Fibroblast of mammary gland (primary cell): ENCODE measurements at regions not wholly inside any gene's neighbourhood (a gene's known extent, or its start where the extent isn't known, plus 50 kb on each side); places are given as distances from the start of the nearest gene placed in this dataset.

Source experiments
- DNase-seq: peaks from one replicate; pipeline ENCODE4 v3.0.0-alpha.2; 2010; ENCODE audit warnings: low read depth
- H3K4me3 ChIP-seq: 2 replicates; pipeline ENCODE4 v1.5.1; 2011; ENCODE audit warnings: low read depth, mild to moderate bottlenecking, low read length, moderate library complexity; ENCODE audit not compliant: control insufficient read depth
- TF ChIP-seq, protein P1 (sequence below): conservative IDR thresholded peaks from 2 replicates; pipeline ENCODE4 v1.5.1; 2011; ENCODE audit warnings: low read depth, low read length, inconsistent platforms; ENCODE audit not compliant: control insufficient read depth, insufficient read depth

DNA sequence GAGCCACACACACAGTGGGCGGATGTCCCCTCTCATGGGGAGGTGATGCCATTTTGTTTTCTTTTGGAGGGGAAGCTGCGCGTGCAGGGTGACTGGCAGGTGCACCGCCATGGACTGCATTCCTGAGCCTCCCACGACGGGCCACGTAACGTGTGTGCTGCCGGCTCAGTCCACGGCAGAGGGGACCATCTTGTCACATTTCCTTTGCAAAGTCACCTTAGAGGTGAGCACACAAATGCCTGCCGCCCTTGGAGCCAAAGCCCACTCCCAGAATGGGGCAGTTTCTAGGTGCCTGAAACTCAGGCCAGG is 262.5 kb downstream of the CTTN start:
- no peak for DNase-seq
- no peak overlapping the region for H3K4me3 ChIP-seq
- TF ChIP-seq, protein P1, sequence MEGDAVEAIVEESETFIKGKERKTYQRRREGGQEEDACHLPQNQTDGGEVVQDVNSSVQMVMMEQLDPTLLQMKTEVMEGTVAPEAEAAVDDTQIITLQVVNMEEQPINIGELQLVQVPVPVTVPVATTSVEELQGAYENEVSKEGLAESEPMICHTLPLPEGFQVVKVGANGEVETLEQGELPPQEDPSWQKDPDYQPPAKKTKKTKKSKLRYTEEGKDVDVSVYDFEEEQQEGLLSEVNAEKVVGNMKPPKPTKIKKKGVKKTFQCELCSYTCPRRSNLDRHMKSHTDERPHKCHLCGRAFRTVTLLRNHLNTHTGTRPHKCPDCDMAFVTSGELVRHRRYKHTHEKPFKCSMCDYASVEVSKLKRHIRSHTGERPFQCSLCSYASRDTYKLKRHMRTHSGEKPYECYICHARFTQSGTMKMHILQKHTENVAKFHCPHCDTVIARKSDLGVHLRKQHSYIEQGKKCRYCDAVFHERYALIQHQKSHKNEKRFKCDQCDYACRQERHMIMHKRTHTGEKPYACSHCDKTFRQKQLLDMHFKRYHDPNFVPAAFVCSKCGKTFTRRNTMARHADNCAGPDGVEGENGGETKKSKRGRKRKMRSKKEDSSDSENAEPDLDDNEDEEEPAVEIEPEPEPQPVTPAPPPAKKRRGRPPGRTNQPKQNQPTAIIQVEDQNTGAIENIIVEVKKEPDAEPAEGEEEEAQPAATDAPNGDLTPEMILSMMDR: no peak

DNA sequence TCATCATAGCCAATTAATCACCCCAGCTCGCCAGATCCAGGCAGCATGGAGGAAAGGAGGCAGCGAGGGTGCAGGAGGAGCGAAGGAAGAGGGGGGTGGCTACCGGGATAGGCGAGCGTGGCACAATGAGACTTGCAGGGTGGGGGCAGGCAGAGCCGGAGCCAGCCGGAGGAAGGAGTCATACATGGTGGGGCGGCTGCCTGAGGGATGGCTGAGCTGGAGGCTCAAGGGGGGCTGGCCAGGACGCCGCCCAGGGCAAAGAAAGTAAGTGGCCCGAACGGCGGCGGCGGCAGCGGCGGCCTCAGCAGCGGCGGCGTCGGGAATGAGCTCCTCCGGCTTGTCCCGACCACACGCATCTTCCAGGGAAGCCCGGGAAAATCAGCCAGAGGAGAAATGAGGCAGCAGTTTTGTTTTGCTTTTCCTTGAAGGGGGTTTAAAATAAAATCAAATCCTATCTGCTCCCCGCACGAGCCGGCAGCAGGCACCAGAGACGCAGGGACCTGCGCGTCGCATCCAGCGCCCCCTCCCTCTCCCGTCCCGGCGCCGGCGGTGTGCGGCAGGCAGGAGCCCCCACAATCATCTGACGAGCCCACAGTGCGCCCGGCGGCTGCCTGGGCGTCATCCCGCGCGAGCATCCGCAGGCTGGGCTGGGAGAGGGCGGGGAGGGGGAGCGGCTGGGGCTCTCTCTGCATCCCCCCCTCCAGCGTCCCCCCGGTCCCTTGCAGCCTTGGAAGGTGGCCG is 263.6 kb downstream of the CTTN start:
- peak overlapping the region; percentile 13 for H3K4me3 ChIP-seq
- peak; percentile 33 for DNase-seq
- TF ChIP-seq, protein P1: no peak

DNA sequence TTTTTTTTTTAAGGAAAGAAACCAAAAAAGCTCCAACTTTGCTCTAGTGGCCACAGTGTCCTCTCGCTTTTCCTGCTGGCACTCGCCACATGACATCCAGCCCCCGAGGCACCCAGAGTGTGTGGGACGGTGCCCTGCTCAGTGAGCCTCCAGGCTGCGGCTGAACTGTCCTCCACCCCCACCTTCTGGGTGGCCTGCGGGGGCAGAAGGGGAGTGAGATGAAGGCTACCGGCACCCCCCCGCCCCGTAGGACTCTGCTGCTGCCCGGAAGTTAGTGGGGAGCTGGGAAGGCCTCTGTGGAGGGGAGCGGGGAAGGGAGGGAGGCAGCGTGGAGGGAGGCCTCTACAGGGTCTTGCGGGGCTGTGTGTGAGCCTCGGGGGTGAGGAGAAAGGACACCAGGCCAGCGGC is 264.4 kb downstream of the CTTN start:
- H3K4me3 ChIP-seq: no peak overlapping the region
- no peak for DNase-seq

DNA sequence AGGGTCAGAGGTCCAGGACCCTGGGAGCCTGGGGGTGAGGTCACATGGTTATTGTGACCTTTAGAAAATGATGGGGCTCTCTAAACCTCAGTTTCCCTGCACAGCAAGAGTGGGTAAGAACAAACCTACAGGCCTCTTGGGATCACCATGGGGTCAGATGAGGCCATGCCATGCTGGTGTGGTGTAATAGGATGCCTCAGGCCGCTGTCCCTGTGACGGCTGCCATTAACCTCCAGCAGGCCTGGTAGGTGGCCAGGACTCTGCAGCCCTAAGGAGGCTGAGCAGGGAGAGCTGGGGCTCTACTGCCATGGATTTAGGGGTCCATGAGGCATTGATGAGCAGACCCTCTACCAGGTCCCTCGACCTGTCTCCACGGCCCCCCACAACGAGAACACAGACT is 265.5 kb downstream of the CTTN start:
- TF ChIP-seq, protein P1: no peak
- no peak overlapping the region for H3K4me3 ChIP-seq
- no peak for DNase-seq

More for the DNA sequence above, 264.4 kb downstream of the CTTN start:
- TF ChIP-seq, protein P1: no peak

DNA sequence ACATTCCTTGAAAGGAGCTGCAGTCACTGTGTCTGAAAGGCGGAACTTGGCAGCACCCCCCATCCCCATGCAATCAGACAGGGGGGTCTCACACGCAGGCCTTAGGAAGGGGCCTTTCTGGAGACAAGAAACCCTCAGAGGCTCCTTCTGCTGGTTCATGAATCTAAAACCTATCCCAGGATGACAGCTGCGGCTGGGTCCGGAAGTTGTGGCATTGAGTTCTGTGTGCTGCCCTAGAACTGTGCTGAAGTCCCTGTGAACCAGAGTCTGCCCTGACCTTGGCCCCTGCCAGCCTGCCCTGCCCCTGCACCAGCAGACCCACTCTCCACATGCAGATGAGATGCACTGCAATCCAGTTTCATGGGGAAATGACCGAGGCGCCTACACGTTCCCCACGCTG is 268.0 kb downstream of the CTTN start:
- DNase-seq: no peak
- no peak overlapping the region for H3K4me3 ChIP-seq
- TF ChIP-seq, protein P1: no peak

DNA sequence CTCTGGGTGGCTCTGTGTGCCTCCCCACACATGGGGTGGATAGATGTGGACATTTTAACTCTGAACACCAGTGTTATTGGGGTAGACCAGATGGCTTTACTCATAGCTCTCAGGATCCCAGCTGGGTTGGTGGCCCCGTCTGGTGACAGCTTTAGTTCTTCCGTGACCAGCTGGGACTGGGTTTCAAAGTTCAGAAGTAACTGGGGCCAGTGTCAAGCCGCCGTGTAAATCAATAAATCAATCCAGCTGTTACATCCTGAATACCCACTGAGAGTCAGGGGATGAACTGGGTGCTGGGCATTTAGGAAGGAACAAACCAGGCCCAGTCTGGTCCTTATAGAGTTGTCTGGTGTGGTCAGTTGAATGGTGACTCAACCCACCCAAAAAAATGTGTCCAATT is 269.4 kb downstream of the CTTN start:
- H3K4me3 ChIP-seq: no peak overlapping the region
- TF ChIP-seq, protein P1: no peak
- no peak for DNase-seq
